D721Med (cell line): ENCODE measurements at regions not wholly inside any gene's neighbourhood (a gene's known extent, or its start where the extent isn't known, plus 50 kb on each side); places are given as distances from the start of the nearest gene placed in this dataset.
A peak's percentile ranks its signal among the peaks of the same experiment; 100 is the strongest.
"Not testable (repeated sequence)": the region's sequence is repeated elsewhere in the genome, so short reads cannot be mapped to it uniquely, and the experiment has no call there.

Source experiments
- DNase-seq: peaks from one replicate; pipeline ENCODE4 v3.0.0; 2011; ENCODE audit warnings: low spot score; ENCODE audit not compliant: insufficient read length
- FAIRE-seq: peaks from 2 replicates; lab custom pipeline; 2011; peaks lifted over from hg19 to GRCh38; lab: Jason Lieb, UNC
- TF ChIP-seq, protein P1 (sequence below): IDR thresholded peaks from 2 replicates; pipeline ENCODE4 v1.5.1; 2012; ENCODE audit warnings: mild to moderate bottlenecking, control low read depth; ENCODE audit not compliant: insufficient read depth; ENCODE audit errors: missing control alignments

GRCh38 chr10:27373566-27374160 is 130.4 kb upstream of the RAB18 start:
- FAIRE-seq, result no peak
- TF ChIP-seq, protein P1, sequence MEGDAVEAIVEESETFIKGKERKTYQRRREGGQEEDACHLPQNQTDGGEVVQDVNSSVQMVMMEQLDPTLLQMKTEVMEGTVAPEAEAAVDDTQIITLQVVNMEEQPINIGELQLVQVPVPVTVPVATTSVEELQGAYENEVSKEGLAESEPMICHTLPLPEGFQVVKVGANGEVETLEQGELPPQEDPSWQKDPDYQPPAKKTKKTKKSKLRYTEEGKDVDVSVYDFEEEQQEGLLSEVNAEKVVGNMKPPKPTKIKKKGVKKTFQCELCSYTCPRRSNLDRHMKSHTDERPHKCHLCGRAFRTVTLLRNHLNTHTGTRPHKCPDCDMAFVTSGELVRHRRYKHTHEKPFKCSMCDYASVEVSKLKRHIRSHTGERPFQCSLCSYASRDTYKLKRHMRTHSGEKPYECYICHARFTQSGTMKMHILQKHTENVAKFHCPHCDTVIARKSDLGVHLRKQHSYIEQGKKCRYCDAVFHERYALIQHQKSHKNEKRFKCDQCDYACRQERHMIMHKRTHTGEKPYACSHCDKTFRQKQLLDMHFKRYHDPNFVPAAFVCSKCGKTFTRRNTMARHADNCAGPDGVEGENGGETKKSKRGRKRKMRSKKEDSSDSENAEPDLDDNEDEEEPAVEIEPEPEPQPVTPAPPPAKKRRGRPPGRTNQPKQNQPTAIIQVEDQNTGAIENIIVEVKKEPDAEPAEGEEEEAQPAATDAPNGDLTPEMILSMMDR, result no peak

DNA sequence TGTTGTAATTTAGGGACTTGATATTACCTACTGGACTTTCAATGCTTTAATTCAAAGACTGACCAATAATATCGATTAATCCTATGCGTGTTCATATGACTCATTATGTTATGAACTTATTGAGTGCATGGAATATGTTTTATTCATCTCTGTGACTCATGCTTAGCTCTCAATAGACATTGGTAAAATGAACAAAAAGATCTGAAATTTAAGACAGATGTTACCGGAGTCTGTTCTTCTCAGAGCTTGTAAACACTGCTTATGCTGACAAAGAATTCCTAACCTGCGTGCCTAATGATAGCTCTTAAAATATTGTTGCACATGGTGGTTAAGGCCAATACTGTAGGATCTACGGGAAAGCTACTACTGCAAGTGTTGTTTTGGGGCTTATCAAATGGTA is 131.5 kb upstream of the ACBD5 start:
- FAIRE-seq, result no peak
- DNase-seq, result no peak

More at GRCh38 chr10:27373566-27374160, 130.4 kb upstream of the RAB18 start:
- no peak for DNase-seq

GRCh38 chr10:27371375-27371774 is 130.8 kb upstream of the ACBD5 start:
- FAIRE-seq, DNase-seq: not testable (repeated sequence)

More for the DNA sequence above, 131.5 kb upstream of the ACBD5 start:
- TF ChIP-seq, protein P1, result no peak

- no peak for FAIRE-seq
- DNase-seq, result no peak
- TF ChIP-seq, protein P1, result peak; percentile 10
Measured at GRCh38 chr10:27369880-27370279, 129.3 kb upstream of the ACBD5 start.

DNA sequence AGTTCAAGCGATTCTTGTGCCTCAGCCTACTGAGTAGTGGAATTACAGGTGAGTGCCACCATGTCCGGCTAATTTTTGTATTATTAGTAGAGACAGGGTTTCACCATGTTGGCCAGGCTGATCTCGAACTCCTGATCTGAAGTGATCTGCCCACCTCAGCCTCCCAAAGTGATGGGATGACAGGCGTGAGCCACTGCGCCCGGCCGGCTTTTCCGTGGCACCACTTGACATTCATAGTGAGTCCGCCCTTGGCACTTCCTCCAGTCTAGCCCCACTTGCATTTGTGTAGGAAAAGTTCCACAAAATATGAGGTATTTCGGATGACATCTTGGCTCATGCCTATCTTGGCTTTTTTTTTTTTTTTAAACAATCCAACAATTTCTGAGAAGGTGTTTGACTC is 128.1 kb upstream of the ACBD5 start:
- TF ChIP-seq, protein P1, result no peak
- DNase-seq (no peak), FAIRE-seq (no peak)

DNA sequence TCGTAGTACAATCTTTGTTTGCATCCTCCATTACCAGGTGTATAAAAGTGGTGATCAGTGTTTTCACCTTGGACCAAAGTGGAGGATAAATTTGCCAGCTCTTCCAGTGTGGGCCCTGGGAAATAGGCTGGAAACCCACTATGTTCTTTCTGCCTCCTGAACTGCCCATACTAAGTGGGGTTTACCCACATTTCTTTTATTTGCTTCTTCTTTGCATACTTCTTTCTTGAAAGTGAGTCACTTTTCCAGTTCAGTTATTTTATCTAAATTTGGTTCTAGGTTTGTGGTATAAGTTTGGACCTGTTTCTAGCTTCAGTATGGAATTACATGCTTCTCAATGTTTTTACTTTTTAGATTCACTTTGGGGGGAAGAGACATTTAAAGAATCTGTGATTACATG is 126.2 kb upstream of the ACBD5 start:
- TF ChIP-seq, protein P1, result no peak
- no peak for FAIRE-seq
- no peak for DNase-seq

DNA sequence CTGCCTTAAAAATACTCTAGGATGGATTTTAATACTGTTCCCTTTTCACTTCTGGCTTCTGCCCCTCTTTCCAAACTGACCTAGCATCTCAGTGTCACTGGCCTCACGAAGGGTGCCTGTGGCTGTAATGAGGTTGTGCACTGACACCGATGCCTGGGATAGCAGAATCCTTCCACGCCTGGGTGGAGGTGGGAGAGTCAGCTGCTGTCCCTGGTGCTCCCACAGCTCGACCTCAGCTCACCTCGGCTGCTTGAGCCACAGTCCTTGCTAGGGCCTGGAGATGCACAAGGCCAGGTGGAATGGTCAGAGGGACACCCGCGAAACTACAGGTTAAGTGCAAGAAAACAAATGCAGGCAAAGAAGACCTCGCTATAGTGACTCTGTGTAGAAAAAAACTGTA is 123.4 kb upstream of the ACBD5 start:
- DNase-seq, result no peak
- FAIRE-seq, result no peak
- TF ChIP-seq, protein P1, result no peak
